ENCODE measurements at regions not wholly inside any gene's neighbourhood (a gene's known extent, or its start where the extent isn't known, plus 50 kb on each side); places are given as distances from the start of the nearest gene placed in this dataset.

DNA sequence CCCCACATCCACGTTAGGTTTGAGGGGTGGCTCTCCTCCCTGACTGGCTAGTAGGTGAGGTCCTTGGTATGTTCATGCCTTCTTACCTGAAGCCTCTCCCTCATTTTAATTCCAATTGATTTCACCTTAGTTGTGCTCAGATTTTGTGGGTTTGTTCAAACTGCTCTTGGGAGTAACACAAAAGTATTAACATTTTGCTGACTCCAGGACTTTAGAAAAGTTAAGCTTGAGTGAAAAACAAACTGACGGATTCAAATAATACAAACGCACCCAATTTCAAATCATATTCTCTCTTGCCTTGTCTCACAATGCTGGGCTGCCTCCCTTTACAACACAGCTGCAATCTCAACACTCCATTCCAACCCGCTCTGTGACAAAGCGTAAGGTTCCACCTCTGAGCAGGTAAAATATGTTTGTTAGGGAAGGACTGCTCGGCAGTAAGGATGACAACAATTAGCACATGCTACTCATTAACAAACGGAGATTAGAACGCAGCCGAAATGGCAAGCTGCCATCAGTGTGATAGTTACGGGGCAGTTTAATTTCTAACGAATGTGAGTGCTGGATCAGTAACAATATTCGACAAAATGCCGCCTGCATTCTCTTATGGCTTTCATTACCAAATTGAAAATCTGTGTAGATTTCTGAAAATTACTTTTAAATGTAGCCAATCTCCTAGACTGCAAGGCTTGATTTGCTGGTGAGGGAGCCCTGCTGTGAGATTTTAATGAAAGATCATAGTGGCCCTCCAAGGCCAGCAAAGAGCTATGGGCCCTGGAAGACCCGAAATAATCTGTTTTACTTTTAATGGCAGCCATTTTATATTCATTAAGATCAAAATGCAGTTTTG is 730.6 kb upstream of the FANCL start:
- Histone ChIP-seq H3K36me3 (replicated peaks; ENCODE audit: low read depth, low read length) (no peaks in the 10 kb centered on the region), H3K27me3 (ENCODE audit: low read depth, low read length) (no peaks in the 10 kb centered on the region), H3K4me1 (ENCODE audit: low read length) (no peaks in the 10 kb centered on the region), H2AFZ (ENCODE audit: low read depth, low read length) (no peak overlapping the region), H3K79me2 (ENCODE audit: low read length) (no peaks in the 10 kb centered on the region), H3K4me2 (ENCODE audit: low read length) (no peak overlapping the region), H3K9ac (ENCODE audit: low read length) (no peak overlapping the region), H3K4me3 (ENCODE audit: low read length) (no peak overlapping the region), H3K9me3 (ENCODE audit: insufficient read depth, low read length) (no peaks in the 10 kb centered on the region), H3K27ac (ENCODE audit: low read length) (no peak overlapping the region), H4K20me1 (ENCODE audit: insufficient read depth, low read length) (no peaks in the 10 kb centered on the region)
- no peak for TF ChIP-seq CTCF (IDR thresholded peaks at IDR 0.05; ENCODE audit: low read depth, low read length)
- no peak for TF ChIP-seq EZH2phosphoT487 (IDR thresholded peaks at IDR 0.05; ENCODE audit: low read depth)

- no peaks in the 10 kb centered on the region for H4K20me1 ChIP-seq (ENCODE audit: insufficient read depth, low read length)
- no peak overlapping the region for H2AFZ ChIP-seq (ENCODE audit: low read depth, low read length)
- H3K9ac ChIP-seq (ENCODE audit: low read length) = no peak overlapping the region
- no peak overlapping the region for H3K4me3 ChIP-seq (ENCODE audit: low read length)
- H3K27me3 ChIP-seq (ENCODE audit: low read depth, low read length) = no peaks in the 10 kb centered on the region
- no peaks in the 10 kb centered on the region for H3K36me3 ChIP-seq (replicated peaks; ENCODE audit: low read depth, low read length)
- no peak overlapping the region for H3K4me2 ChIP-seq (ENCODE audit: low read length)
- no peaks in the 10 kb centered on the region for H3K4me1 ChIP-seq (ENCODE audit: low read length)
- no peak for TF ChIP-seq CTCF (IDR thresholded peaks at IDR 0.05; ENCODE audit: low read depth, low read length)
- no peak for TF ChIP-seq EZH2phosphoT487 (IDR thresholded peaks at IDR 0.05; ENCODE audit: low read depth)
- no peaks in the 10 kb centered on the region for H3K9me3 ChIP-seq (ENCODE audit: insufficient read depth, low read length)
- H3K27ac ChIP-seq (ENCODE audit: low read length) = no peak overlapping the region
- H3K79me2 ChIP-seq (ENCODE audit: low read length) = no peaks in the 10 kb centered on the region
Measured at GRCh38 chr2:58970365-58970764, 729.2 kb upstream of the FANCL start.

GRCh38 chr2:58968885-58969284 is 727.8 kb upstream of the FANCL start:
- H3K4me3 ChIP-seq (ENCODE audit: low read length) = no peak overlapping the region
- H3K9ac ChIP-seq (ENCODE audit: low read length) = no peak overlapping the region
- no peak overlapping the region for H2AFZ ChIP-seq (ENCODE audit: low read depth, low read length)
- no peaks in the 10 kb centered on the region for H3K36me3 ChIP-seq (replicated peaks; ENCODE audit: low read depth, low read length)
- no peaks in the 10 kb centered on the region for H4K20me1 ChIP-seq (ENCODE audit: insufficient read depth, low read length)
- H3K4me1 ChIP-seq (ENCODE audit: low read length) = no peaks in the 10 kb centered on the region
- no peak overlapping the region for H3K27ac ChIP-seq (ENCODE audit: low read length)
- no peaks in the 10 kb centered on the region for H3K79me2 ChIP-seq (ENCODE audit: low read length)
- no peaks in the 10 kb centered on the region for H3K9me3 ChIP-seq (ENCODE audit: insufficient read depth, low read length)
- H3K4me2 ChIP-seq (ENCODE audit: low read length) = no peak overlapping the region
- H3K27me3 ChIP-seq (ENCODE audit: low read depth, low read length) = no peaks in the 10 kb centered on the region
- TF ChIP-seq EZH2phosphoT487 (IDR thresholded peaks at IDR 0.05; ENCODE audit: low read depth) (no peak), CTCF (IDR thresholded peaks at IDR 0.05; ENCODE audit: low read depth, low read length) (no peak)

GRCh38 chr2:58967736-58968135 is 726.6 kb upstream of the FANCL start:
- no peak overlapping the region for H3K27ac ChIP-seq (ENCODE audit: low read length)
- no peaks in the 10 kb centered on the region for H3K4me1 ChIP-seq (ENCODE audit: low read length)
- TF ChIP-seq EZH2phosphoT487 (IDR thresholded peaks at IDR 0.05; ENCODE audit: low read depth) (no peak), CTCF (IDR thresholded peaks at IDR 0.05; ENCODE audit: low read depth, low read length) (no peak)
- no peak overlapping the region for H3K4me3 ChIP-seq (ENCODE audit: low read length)
- H4K20me1 ChIP-seq (ENCODE audit: insufficient read depth, low read length) = no peaks in the 10 kb centered on the region
- H2AFZ ChIP-seq (ENCODE audit: low read depth, low read length) = no peak overlapping the region
- no peaks in the 10 kb centered on the region for H3K36me3 ChIP-seq (replicated peaks; ENCODE audit: low read depth, low read length)
- H3K79me2 ChIP-seq (ENCODE audit: low read length) = no peaks in the 10 kb centered on the region
- no peaks in the 10 kb centered on the region for H3K9me3 ChIP-seq (ENCODE audit: insufficient read depth, low read length)
- H3K9ac ChIP-seq (ENCODE audit: low read length) = no peak overlapping the region
- no peak overlapping the region for H3K4me2 ChIP-seq (ENCODE audit: low read length)
- no peaks in the 10 kb centered on the region for H3K27me3 ChIP-seq (ENCODE audit: low read depth, low read length)

Data from OCI-LY3 (cell line).